ENCODE measurements at regions not wholly inside any gene's neighbourhood (a gene's known extent, or its start where the extent isn't known, plus 50 kb on each side); places are given as distances from the start of the nearest gene placed in this dataset.

- Histone ChIP-seq H2AFZ (ENCODE audit: low read length) (no peak overlapping the region), H3K27me3 (ENCODE audit: control insufficient read depth in 1 of 2, insufficient read depth in 2 of 2, low read length in 2 of 2) (no peaks in the 10 kb centered on the region), H3K9ac (ENCODE audit: insufficient read depth, low read depth, low read length) (no peak overlapping the region), H3K36me3 (replicated peaks in 1 of 2; ENCODE audit: control insufficient read depth in 1 of 2, insufficient read depth in 2 of 2, low read length in 2 of 2) (no peaks in the 10 kb centered on the region), H3K4me3 (replicated peaks in 1 of 3; ENCODE audit: insufficient read depth in 1 of 3, low read depth in 2 of 3, low read length in 3 of 3) (no peak overlapping the region), H3K9me3 (ENCODE audit: low read length) (no peaks in the 10 kb centered on the region), H3K4me2 (ENCODE audit: low read depth, low read length) (no peak overlapping the region), H3K27ac (ENCODE audit: extremely low read length, insufficient read depth, low read length) (no peak overlapping the region), H4K20me1 (ENCODE audit: insufficient read depth, low read length) (no peaks in the 10 kb centered on the region), H3K79me2 (ENCODE audit: insufficient read depth, low read length) (no peaks in the 10 kb centered on the region), H3K4me1 (ENCODE audit: insufficient read depth, low read length) (no peaks in the 10 kb centered on the region)
- DNase-seq (ENCODE audit: low spot score) (no peak), FAIRE-seq (no peak), ATAC-seq (no peak)
- in situ Hi-C loops (cut with HindIII; ENCODE audit: extremely low pct_ligation_motif_present, low pct_unique_long_range_greater_than_20kb), result no loop called here
- POLR2A ChIA-PET, result no interaction called here
- BruUV-seq (replicated peaks), result no TSS peak
- CTCF ChIA-PET (ENCODE audit: low intra/inter-chr PET ratio, low total read pairs), result no interaction called here
- intact Hi-C loops (cut with micrococcal nuclease; ENCODE audit: unreplicated experiment), result no loop called here
- 2% methylated on average over 2 of the region's 2 CpGs for WGBS (ENCODE audit: low lambda C conversion rate)
- no peak for TF ChIP-seq XBP1 (CRISPR knock-in tag; IDR thresholded peaks at IDR 0.05)
- no peak for TF ChIP-seq ZNF17 (CRISPR knock-in tag; IDR thresholded peaks at IDR 0.05)
- no peak for TF ChIP-seq ZNF318 (CRISPR knock-in tag; IDR thresholded peaks at IDR 0.05)
- no peak for TF ChIP-seq PAXIP1 (CRISPR knock-in tag; conservative IDR thresholded peaks at IDR 0.05)
- no peak for TF ChIP-seq DZIP1 (CRISPR knock-in tag; IDR thresholded peaks at IDR 0.05)
- no peak for TF ChIP-seq PCBP2 (optimal IDR thresholded peaks at IDR 0.05; ENCODE audit: low read depth, low read length, poor library complexity, severe bottlenecking)
- no peak for TF ChIP-seq PTBP1 (IDR thresholded peaks at IDR 0.05; ENCODE audit: low read depth, low read length, poor library complexity, severe bottlenecking)
- no peak for TF ChIP-seq ZBTB8A (CRISPR knock-in tag; IDR thresholded peaks at IDR 0.05; ENCODE audit: borderline replicate concordance, low read depth)
These were observed 351.6 kb downstream of the SOCS6 start for GRCh38 chr18:70640336-70640887.

All from HepG2 (cell line).